ENCODE measurements at regions not wholly inside any gene's neighbourhood (a gene's known extent, or its start where the extent isn't known, plus 50 kb on each side); places are given as distances from the start of the nearest gene placed in this dataset.

DNA sequence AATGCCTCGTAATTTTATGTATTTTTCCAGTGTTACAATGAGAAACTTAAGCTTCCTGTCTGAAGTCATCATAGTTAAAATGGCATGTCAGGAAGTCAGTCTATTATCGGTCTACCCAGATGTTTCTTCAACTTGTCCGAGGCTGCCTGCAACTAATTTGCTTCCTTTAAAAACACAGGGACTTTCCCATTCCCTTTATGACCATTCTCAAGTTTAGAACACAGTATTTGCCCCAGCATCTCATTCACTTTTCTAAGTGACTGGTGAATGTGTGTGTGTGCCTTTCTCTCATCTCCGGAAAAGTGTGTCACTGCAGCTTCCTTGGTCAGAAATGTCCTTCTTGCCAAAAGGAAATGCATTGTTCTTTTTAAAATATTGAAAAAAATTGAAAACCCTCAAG is 466.6 kb downstream of the RAP2B start:
- DNase-seq (no peak), ATAC-seq (no peak)
- intact Hi-C loops (cut with DNase I): no loop called here

DNA sequence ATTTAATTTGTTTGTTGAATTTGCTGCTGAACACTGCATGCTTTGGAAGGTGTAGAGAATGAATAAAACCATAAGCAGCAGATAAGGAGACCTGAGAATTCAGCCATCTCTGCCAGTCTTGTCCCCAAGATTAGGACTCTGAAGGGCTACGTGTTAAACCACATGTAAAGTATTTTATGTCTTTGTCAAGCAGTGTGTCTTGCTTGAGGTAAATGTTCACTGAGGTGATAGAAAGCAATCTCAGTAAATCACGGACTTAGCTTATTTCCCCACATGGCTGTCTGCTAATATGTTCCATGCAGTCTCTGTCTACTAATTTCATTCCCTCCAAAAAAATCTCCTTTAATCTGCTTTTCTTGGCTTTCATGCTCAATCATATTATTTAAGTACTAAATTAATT is 467.1 kb downstream of the RAP2B start:
- Histone ChIP-seq H3K4me1 (no peaks in the 10 kb centered on the region), H3K27ac (no peak overlapping the region), H3K4me3 (no peak overlapping the region), H3K36me3 (replicated peaks in 1 of 2; ENCODE audit: insufficient read depth in 1 of 2, low read depth in 2 of 2) (no peaks in the 10 kb centered on the region), H3K9me3 (no peaks in the 10 kb centered on the region), H3K27me3 (no peaks in the 10 kb centered on the region)
- 42 to 51% methylated on average over 2 of the region's 2 CpGs for WGBS, 2 donors
- TF ChIP-seq POLR2A (IDR thresholded peaks at IDR 0.05): no peak
- TF ChIP-seq, protein P1, sequence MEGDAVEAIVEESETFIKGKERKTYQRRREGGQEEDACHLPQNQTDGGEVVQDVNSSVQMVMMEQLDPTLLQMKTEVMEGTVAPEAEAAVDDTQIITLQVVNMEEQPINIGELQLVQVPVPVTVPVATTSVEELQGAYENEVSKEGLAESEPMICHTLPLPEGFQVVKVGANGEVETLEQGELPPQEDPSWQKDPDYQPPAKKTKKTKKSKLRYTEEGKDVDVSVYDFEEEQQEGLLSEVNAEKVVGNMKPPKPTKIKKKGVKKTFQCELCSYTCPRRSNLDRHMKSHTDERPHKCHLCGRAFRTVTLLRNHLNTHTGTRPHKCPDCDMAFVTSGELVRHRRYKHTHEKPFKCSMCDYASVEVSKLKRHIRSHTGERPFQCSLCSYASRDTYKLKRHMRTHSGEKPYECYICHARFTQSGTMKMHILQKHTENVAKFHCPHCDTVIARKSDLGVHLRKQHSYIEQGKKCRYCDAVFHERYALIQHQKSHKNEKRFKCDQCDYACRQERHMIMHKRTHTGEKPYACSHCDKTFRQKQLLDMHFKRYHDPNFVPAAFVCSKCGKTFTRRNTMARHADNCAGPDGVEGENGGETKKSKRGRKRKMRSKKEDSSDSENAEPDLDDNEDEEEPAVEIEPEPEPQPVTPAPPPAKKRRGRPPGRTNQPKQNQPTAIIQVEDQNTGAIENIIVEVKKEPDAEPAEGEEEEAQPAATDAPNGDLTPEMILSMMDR (IDR thresholded peaks at IDR 0.05): no peak
- ATAC-seq (no peak), DNase-seq (no peak)
- intact Hi-C loops (cut with DNase I): no loop called here

More for the DNA sequence above, 466.6 kb downstream of the RAP2B start:
- TF ChIP-seq, protein P1 (IDR thresholded peaks at IDR 0.05): no peak
- no peak for TF ChIP-seq POLR2A (IDR thresholded peaks at IDR 0.05)
- Histone ChIP-seq H3K4me1 (no peaks in the 10 kb centered on the region), H3K4me3 (no peak overlapping the region), H3K36me3 (replicated peaks in 1 of 2; ENCODE audit: insufficient read depth in 1 of 2, low read depth in 2 of 2) (no peaks in the 10 kb centered on the region), H3K27ac (no peak overlapping the region), H3K9me3 (no peaks in the 10 kb centered on the region), H3K27me3 (no peaks in the 10 kb centered on the region)
- 40 to 41% methylated on average over 4 of the region's 4 CpGs for whole genome bisulfite sequencing, 2 donors

DNA sequence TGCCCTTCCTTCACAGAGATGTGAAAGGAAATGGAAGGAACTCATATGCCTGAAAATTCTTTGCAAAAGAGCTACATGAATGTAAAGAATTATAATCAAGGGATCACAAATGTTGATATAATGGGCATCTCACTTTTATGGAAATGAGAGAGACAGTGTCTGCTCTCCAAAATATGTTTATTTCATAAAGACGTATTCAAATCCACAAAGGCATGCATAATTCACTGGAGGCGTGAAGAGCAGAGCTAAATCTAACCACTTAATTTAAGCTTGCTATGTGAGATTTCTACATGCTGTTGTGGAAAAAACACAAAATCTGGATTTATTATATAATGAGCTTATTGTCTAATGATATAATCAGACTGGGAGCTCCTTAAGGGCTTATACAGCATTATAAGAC is 469.1 kb downstream of the RAP2B start:
- H3K9me3 ChIP-seq: no peaks in the 10 kb centered on the region
- no peaks in the 10 kb centered on the region for H3K4me1 ChIP-seq
- intact Hi-C loops (cut with DNase I): no loop called here
- no peak overlapping the region for H3K4me3 ChIP-seq
- H3K36me3 ChIP-seq (replicated peaks in 1 of 2; ENCODE audit: insufficient read depth in 1 of 2, low read depth in 2 of 2): no peaks in the 10 kb centered on the region
- TF ChIP-seq, protein P1 (IDR thresholded peaks at IDR 0.05): no peak
- TF ChIP-seq POLR2A (IDR thresholded peaks at IDR 0.05): no peak
- DNase-seq (no peak), ATAC-seq (no peak)
- 58 to 67% methylated on average over 2 of the region's 2 CpGs for WGBS, 2 donors
- H3K27ac ChIP-seq: no peak overlapping the region
- no peaks in the 10 kb centered on the region for H3K27me3 ChIP-seq

DNA sequence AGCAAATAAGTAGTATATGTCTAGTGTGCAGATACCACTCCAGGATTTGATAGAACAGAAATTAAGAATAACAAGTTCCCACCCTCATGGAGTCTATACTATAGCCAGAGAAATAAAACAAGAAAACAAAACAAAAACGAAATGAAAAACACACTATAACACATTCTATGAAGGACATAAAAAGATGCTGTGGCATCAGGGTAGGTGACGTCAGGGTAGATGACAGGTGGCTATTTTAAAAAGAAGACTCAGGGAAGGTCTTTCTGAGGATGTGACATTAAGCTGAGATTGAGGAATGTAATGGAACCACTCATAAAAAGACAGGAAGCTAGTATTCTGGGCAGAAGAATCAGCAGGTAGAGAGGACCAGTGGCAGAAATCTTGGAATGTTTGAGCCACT is 469.6 kb downstream of the RAP2B start:
- DNase-seq (no peak), ATAC-seq (no peak)
- Histone ChIP-seq H3K27ac (no peak overlapping the region), H3K9me3 (no peaks in the 10 kb centered on the region), H3K27me3 (no peaks in the 10 kb centered on the region), H3K4me3 (no peak overlapping the region), H3K36me3 (replicated peaks in 1 of 2; ENCODE audit: insufficient read depth in 1 of 2, low read depth in 2 of 2) (no peaks in the 10 kb centered on the region), H3K4me1 (no peaks in the 10 kb centered on the region)
- TF ChIP-seq, protein P1 (IDR thresholded peaks at IDR 0.05): no peak
- no peak for TF ChIP-seq POLR2A (IDR thresholded peaks at IDR 0.05)
- WGBS, 2 donors: 34 to 35% methylated on average over 2 of the region's 2 CpGs
- intact Hi-C loops (cut with DNase I): no loop called here

DNA sequence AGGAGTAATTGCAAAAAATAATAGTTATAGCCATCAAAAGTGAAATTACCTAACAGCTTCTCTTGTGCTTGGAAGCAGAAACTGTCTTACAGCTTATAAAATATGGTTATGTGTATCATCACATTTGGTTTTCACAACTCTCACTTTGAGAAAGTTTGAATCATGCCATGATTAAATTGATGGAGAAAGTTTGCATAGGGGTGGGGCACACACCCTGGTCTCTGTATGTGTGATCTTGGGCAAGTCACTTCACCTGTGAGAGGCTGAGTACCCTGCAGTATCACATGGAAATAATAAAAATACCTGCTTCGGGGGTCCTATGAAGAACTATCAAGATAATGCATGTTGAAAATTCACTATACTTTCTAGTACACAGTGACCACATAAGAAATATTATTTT is 471.4 kb downstream of the RAP2B start:
- 32 to 40% methylated on average over 1 of the region's 1 CpG for WGBS, 2 donors
- DNase-seq (no peak), ATAC-seq (no peak)
- TF ChIP-seq, protein P1 (IDR thresholded peaks at IDR 0.05): no peak
- TF ChIP-seq POLR2A (IDR thresholded peaks at IDR 0.05): no peak
- intact Hi-C loops (cut with DNase I): no loop called here
- Histone ChIP-seq H3K36me3 (replicated peaks in 1 of 2; ENCODE audit: insufficient read depth in 1 of 2, low read depth in 2 of 2) (no peaks in the 10 kb centered on the region), H3K27me3 (no peaks in the 10 kb centered on the region), H3K9me3 (no peaks in the 10 kb centered on the region), H3K27ac (no peak overlapping the region), H3K4me1 (no peaks in the 10 kb centered on the region), H3K4me3 (no peak overlapping the region)

All from body of pancreas (tissue), 4 donors.